DMS153 (cell line): ENCODE measurements at regions not wholly inside any gene's neighbourhood (a gene's known extent, or its start where the extent isn't known, plus 50 kb on each side); places are given as distances from the start of the nearest gene placed in this dataset.
"Not testable (repeated sequence)": the region's sequence is repeated elsewhere in the genome, so short reads cannot be mapped to it uniquely, and the experiment has no call there.

Source experiments
- DNase-seq: peaks from one replicate; lab custom pipeline; 2025; lab: John Stamatoyannopoulos, UW

GRCh38 chr4:103499094-103499493 is 220.7 kb downstream of the TACR3 start:
- DNase-seq = no peak

- no peak for DNase-seq
Measured at GRCh38 chr4:103498161-103499070, 221.4 kb downstream of the TACR3 start.

GRCh38 chr4:103497692-103498091 is 222.1 kb downstream of the TACR3 start:
- no peak for DNase-seq

- DNase-seq = no peak
Measured at GRCh38 chr4:103496800-103497199, 223.0 kb downstream of the TACR3 start.

GRCh38 chr4:103493450-103494159 is 226.2 kb downstream of the TACR3 start:
- DNase-seq = no peak

GRCh38 chr4:103485296-103485695 is 234.5 kb downstream of the TACR3 start:
- DNase-seq = not testable (repeated sequence)

GRCh38 chr4:103484521-103484920 is 235.3 kb downstream of the TACR3 start:
- no peak for DNase-seq

- no peak for DNase-seq
Measured at GRCh38 chr4:103482893-103483292, 236.9 kb downstream of the TACR3 start.

- DNase-seq = no peak
Measured at GRCh38 chr4:103482471-103482870, 237.3 kb downstream of the TACR3 start.

GRCh38 chr4:103478734-103479133 is 241.1 kb downstream of the TACR3 start:
- no peak for DNase-seq

- DNase-seq = no peak
Measured at GRCh38 chr4:103478210-103478609, 241.6 kb downstream of the TACR3 start.

- no peak for DNase-seq
Measured at GRCh38 chr4:103457566-103457965, 259.4 kb upstream of the CENPE start.

GRCh38 chr4:103451341-103451740 is 253.2 kb upstream of the CENPE start:
- no peak for DNase-seq

- no peak for DNase-seq
Measured at GRCh38 chr4:103450693-103451092, 252.6 kb upstream of the CENPE start.

- DNase-seq = no peak
Measured at GRCh38 chr4:103449296-103450023, 251.3 kb upstream of the CENPE start.

GRCh38 chr4:103445377-103445776 is 247.2 kb upstream of the CENPE start:
- no peak for DNase-seq

- DNase-seq = no peak
Measured at GRCh38 chr4:103443324-103443723, 245.2 kb upstream of the CENPE start.

GRCh38 chr4:103429283-103429682 is 231.1 kb upstream of the CENPE start:
- DNase-seq = no peak

- no peak for DNase-seq
Measured at GRCh38 chr4:103425406-103425805, 227.3 kb upstream of the CENPE start.

GRCh38 chr4:103424853-103425252 is 226.7 kb upstream of the CENPE start:
- DNase-seq = peak; percentile 33

GRCh38 chr4:103423261-103423660 is 225.1 kb upstream of the CENPE start:
- DNase-seq = no peak

- DNase-seq = no peak
Measured at GRCh38 chr4:103422467-103423219, 224.5 kb upstream of the CENPE start.
